Transverse colon (tissue), 4 donors: ENCODE measurements at regions not wholly inside any gene's neighbourhood (a gene's known extent, or its start where the extent isn't known, plus 50 kb on each side); places are given as distances from the start of the nearest gene placed in this dataset.

Source experiments
- CTCF ChIP-seq, 5 experiments: fragments of 200-600 bp in 3 of 5; fragments of 450-650 bp in 2 of 5; sonication (generic) in 3 of 5; IDR thresholded peaks; 1 replicate in 2 of 5; 2 replicates in 3 of 5; pipeline ENCODE4 v1.5.1; 2016 to 2017; ENCODE audit warnings: antibody characterized with exemption in 5 of 5, inconsistent platforms in 3 of 5, mild to moderate bottlenecking in 2 of 5, moderate library complexity in 1 of 5
- EP300 ChIP-seq: sonication (generic); formaldehyde crosslinking; IDR thresholded peaks from one replicate; pipeline ENCODE4 v1.6.1; 2017; ENCODE audit warnings: antibody characterized with exemption, low read depth
- POLR2A ChIP-seq: fragments of 450-650 bp; IDR thresholded peaks from one replicate; pipeline ENCODE4 v1.6.1; 2016; ENCODE audit warnings: antibody characterized with exemption, mild to moderate bottlenecking, moderate library complexity
- POLR2AphosphoS5 ChIP-seq, 3 donors: sonication (generic); formaldehyde crosslinking; IDR thresholded peaks; one replicate each; pipeline ENCODE4 v1.6.1; 2016; ENCODE audit warnings: antibody characterized with exemption in 3 of 3

- TF ChIP-seq EP300 = no peak
- no peak for TF ChIP-seq CTCF (IDR thresholded peaks at IDR 0.05)
- TF ChIP-seq POLR2AphosphoS5 (IDR thresholded peaks at IDR 0.05) = no peak
- no peak for TF ChIP-seq POLR2A
Observed at GRCh38 chr6:40287296-40287850, 299.8 kb downstream of the LRFN2 start.
